Iris pigment epithelial cell (primary cell): ENCODE measurements at regions not wholly inside any gene's neighbourhood (a gene's known extent, or its start where the extent isn't known, plus 50 kb on each side); places are given as distances from the start of the nearest gene placed in this dataset.

Experiments
- DNase-seq: peaks from one replicate; pipeline ENCODE4 v3.0.0-alpha.2; 2011; ENCODE audit warnings: low read depth

- peak; percentile 17 for DNase-seq
These were observed 182.6 kb downstream of the TRPC6 start for GRCh38 chr11:101401245-101401644.

DNA sequence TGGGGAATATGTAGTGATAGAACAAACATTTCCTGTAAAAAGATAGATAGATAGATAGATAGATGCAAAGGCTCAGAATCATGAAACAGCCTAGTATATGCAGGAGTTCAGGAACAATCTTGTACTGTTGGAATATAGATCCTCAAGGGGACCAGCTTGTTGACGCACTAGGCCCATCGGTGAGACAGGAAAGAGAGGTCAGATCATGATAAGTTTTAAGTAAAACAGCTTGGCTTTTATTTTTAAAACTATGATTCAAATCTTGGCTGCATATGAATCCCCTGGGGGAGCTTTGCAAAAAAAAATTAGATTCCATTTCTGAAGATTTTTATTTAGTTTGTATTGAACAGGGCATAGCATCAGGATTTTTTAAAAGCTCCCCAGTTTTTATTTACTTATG lies 185.8 kb downstream of the TRPC6 start:
- DNase-seq: no peak

DNA sequence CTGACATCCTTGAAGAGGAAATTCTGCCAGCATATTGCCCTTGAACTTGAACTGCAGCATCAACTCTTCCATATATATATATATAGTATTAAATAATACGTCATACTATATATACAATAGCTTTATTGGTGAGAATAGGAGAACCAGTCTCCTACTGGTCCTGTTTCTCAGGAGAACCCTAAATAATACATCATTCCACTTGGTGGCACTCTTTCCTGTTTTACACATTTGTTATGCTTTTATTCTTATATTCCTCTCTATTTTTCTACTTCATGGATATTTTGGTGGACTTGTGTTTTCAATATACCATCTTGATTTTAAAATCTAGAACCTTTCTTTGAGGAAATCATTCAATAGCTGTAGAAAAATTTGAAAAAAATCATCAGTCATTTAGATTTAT lies 193.3 kb downstream of the TRPC6 start:
- DNase-seq: peak; percentile 10

DNA sequence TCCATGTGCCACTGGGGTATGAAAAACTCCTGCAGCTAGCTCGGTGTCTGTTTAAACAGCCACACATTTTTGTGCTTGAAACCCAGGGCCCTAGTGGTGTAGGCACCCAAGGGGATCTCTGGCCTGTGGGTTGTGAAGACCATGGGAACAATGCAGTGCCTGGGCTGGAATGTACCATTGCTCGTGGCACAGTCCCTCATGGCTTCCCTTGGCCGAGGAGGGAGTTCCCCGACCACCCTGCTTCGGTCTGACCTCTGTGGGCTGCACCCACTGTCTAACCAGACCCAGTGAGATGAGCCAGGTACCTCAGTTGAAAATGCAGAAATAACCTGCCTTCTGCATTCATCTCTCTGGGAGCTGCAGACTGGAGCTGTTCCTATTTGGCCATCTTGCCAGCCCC lies 214.0 kb downstream of the TRPC6 start:
- DNase-seq: no peak

DNA sequence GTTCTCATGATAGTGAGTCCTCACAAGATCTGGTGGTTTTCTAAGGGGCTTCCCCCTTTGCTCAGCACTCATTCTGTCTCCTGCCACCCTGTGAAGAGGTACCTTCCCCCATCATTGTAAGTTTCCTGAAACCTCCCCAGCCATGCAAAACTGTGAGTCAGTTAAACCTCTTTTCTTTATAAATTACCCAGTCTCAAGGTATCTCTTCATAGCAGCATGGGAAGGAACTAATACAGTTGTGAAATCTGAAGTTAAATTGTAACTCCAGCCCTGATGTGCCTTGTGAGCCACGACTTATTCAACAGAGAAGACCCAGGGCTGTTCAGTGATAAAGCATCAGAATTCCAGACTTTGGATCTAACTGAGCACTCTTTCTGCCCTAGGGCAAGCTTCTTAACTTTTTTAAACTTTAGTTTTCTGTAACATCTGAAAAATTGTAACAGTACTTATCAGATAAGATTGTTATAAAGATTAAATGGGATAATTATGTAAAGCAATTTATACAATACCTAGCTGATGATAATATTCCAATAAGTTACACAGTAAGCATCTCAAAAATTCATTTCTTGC lies 220.0 kb downstream of the TRPC6 start:
- no peak for DNase-seq

DNA sequence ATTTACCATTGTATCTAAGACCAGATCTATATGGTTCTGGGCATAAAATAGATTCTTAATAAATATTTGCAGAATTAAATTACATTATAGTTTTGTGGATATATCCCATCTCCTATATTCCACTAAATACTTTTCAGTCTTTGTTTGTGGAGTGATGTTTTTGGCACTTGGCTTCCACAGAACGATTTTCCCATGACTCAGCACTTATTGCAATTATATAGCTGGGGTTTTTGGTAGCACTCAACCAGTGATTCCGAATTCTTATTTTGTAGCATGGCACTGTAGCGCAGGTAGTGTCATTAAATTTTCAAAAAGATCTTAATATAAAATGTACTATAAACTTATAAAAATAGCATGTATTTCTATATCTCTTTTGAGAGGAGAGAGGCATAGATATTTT lies 221.2 kb downstream of the TRPC6 start:
- no peak for DNase-seq

DNA sequence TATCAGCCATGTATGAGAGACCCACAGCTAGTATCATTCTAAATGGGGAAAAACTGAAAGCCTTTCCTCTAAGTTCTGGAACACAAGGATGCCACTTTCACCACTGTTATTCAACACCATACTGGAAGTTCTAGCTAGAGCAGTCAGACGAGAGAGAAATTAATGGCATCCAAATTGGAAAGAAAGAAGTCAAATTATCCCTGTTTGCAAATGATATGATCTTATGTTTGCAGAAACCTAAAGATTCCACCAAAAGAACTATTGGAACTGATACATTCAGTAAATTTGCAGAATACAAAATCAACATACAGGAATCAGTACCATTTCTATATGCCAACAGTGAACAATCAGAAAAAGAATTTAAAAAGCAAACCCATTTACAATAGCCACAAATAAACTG lies 226.0 kb downstream of the TRPC6 start:
- no peak for DNase-seq

- DNase-seq: no peak
These were observed 225.2 kb upstream of the PGR start for GRCh38 chr11:101354801-101355200.

- DNase-seq: no peak
These were observed 219.2 kb upstream of the PGR start for GRCh38 chr11:101348786-101349185.

DNA sequence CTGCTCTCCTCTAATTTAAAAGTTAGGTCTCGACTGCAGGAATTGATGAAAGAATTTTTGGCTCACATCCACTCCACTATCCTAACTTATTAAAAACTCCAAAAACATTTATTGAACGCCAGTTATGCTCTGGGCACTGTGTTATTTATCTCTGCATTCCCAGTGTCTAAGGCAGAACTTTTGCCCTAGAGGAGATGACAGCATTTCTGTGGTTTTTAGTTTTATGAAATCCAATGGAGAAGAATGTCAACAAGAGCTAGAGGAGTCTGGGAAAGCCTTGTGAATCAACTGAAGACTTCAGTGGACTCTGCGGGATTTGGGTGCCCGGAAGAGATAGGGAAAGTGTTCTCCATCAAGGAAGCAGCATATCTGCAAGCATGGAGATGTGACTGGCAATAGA lies 217.0 kb upstream of the PGR start:
- DNase-seq: no peak

GRCh38 chr11:101345891-101346290 lies 216.3 kb upstream of the PGR start:
- DNase-seq: no peak

GRCh38 chr11:101342307-101342706 lies 212.7 kb upstream of the PGR start:
- no peak for DNase-seq

DNA sequence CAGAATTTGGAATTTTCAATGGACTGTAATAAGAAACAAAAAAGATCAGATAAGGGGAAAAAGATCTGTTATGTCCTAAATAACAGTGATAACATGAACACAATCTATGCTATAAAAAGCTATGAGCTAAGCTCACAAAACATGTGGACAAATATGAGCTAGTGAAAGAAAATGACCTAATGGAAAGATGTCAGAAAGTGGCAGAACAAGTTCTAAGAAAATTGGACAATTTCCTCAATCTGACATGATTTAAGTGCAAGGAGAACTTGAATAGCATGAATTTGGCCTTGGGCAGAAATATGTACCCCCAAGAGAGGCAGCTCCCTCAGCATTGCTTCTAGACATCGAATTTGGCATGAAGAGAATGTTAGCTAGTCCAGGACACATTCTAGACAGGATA lies 212.0 kb upstream of the PGR start:
- no peak for DNase-seq

DNA sequence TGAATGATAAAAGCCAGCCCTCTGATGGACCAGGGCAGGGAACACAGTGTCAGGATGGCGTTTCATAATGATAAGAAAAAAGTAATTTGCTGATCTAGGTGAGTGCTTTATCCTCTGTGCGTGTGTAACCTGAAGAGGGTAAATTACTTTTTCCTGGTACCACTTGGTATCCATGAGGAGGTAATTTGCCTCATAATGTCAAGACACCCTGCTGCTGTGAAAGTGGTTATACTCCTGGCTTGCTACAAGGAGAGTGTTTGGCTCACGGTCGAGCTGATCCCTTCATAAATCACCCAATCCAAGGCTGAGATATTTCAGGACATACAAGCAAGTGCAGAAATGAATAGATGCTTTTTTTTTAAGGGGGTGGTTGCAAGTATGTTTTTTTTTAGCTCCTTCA lies 207.2 kb upstream of the PGR start:
- DNase-seq: no peak

- no peak for DNase-seq
These were observed 206.5 kb upstream of the PGR start for GRCh38 chr11:101336155-101336554.

GRCh38 chr11:101334581-101334980 lies 205.0 kb upstream of the PGR start:
- DNase-seq: no peak

DNA sequence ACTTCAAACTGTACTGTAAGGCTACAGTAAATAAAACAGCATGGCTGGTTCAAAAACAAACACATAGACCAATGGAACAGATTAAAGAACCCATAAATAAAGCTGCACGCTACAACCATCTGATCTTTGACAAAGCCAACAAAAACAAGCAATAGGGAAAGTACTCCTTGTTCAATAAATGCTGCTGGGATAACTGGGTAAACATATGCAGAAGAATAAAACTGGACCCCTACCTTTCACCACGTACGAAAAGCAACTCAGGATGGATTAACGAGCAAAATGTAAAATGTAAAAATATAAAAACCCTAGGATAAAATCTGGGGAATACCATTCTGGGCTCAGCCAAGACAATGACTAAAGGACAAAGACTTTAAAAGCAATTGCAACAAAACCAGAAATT lies 201.8 kb upstream of the PGR start:
- DNase-seq: no peak

DNA sequence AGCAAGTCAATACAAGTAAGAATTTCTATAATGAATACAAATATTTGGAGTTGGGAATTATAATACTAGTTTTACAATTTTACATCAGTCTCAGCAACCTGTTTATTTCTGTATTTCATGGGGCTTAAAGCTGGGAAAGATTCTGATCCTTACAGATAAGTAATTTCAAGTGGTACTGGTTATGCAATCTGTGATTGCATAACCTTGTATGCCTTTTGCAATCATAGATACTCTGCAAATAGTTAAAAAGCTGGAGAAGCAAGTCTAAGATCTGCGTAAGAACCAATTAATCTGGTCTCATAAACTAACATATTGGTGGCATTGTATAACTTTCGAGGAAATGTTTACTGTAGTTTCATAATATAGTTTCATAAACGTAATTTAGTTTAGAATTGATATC lies 198.3 kb upstream of the PGR start:
- peak; percentile 20 for DNase-seq

GRCh38 chr11:101326141-101326540 lies 196.5 kb upstream of the PGR start:
- no peak for DNase-seq

GRCh38 chr11:101323997-101324396 lies 194.4 kb upstream of the PGR start:
- no peak for DNase-seq

GRCh38 chr11:101321222-101321621 lies 191.6 kb upstream of the PGR start:
- DNase-seq: no peak

GRCh38 chr11:101306721-101307120 lies 177.1 kb upstream of the PGR start:
- no peak for DNase-seq

DNA sequence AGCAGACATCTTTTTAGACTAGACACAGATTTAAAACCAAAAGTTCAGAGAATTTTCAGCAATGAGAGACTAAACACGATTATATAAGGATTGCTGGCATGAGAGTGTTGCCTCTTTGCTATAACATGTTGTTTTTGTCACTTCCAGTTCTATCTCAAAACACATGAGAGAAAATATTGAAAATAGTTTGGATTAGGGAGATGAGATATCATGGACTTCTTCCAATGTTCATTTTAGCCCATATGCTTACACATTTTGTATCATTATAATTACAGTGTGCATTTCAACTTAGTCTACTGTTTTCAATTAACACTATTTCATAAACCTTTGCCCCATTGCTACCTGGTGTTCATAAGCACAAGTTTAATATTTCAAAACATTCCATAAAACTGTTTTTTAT lies 175.9 kb upstream of the PGR start:
- DNase-seq: no peak

DNA sequence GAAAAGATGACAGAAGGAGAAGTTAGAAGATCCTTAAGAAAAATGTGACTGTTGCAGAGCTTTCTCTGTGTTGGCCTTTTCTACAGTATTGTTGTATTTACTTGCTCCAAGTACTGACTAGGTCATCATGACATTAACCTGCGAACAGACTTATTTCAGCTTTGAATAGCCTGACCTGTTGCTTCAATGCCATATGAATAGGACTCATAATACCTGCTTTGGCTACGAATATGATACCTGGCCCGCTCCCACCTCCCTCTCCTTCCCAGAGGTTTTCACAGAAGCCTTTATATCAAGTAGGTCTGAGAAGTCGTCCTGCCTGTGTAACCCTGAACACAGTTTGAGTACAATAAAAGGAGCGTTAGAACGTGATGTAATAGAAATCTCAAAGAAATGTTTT lies 169.6 kb upstream of the PGR start:
- no peak for DNase-seq

DNA sequence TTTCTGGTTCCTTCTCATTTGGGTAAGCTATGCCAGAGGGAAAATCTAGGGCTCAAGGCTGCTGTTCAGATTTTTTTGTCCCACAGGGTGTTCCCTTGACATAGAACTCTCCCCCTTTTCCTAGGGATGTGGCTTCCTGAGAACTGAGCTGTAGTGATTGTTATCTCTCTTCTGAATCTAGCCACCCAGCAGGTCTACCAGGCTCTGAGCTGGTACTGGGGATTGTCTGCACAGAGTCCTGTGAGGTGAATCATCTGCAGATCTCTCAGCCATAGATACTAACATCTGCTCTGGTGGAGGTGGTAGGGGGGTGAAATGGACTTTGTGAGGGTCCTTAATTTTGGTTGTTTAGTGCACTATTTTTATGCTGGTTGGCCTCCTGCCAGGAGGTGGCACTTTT lies 167.3 kb upstream of the PGR start:
- DNase-seq: no peak
